HG02938 (cell line): ENCODE measurements at regions not wholly inside any gene's neighbourhood (a gene's known extent, or its start where the extent isn't known, plus 50 kb on each side); places are given as distances from the start of the nearest gene placed in this dataset.
"Not testable (repeated sequence)": the region's sequence is repeated elsewhere in the genome, so short reads cannot be mapped to it uniquely, and the experiment has no call there.

Experiments
- ATAC-seq: cut with Tn5 transposase; IDR thresholded peaks from one replicate; pipeline ENCODE4 v1.9.1; 2021; ENCODE audit warnings: mild to moderate bottlenecking, moderate library complexity; ENCODE audit not compliant: unreplicated experiment

GRCh38 chr3:103134023-103134724 is 699.4 kb downstream of the ZPLD1 start:
- peak; percentile 98 for ATAC-seq

GRCh38 chr3:103136621-103137020 is 701.8 kb downstream of the ZPLD1 start:
- ATAC-seq, result no peak

GRCh38 chr3:103137830-103138229 is 703.0 kb downstream of the ZPLD1 start:
- no peak for ATAC-seq

- no peak for ATAC-seq
These were observed 723.4 kb downstream of the ZPLD1 start for GRCh38 chr3:103158183-103158582.

GRCh38 chr3:103166890-103167289 is 732.1 kb downstream of the ZPLD1 start:
- no peak for ATAC-seq

GRCh38 chr3:103167850-103168249 is 733.0 kb downstream of the ZPLD1 start:
- ATAC-seq, result no peak

- ATAC-seq, result no peak
These were observed 734.5 kb downstream of the ZPLD1 start for GRCh38 chr3:103169289-103169688.

- ATAC-seq, result peak; percentile 72
These were observed 735.8 kb downstream of the ZPLD1 start for GRCh38 chr3:103170651-103171050.

- no peak for ATAC-seq
These were observed 739.1 kb downstream of the ZPLD1 start for GRCh38 chr3:103173940-103174339.

GRCh38 chr3:103181160-103181559 is 746.3 kb downstream of the ZPLD1 start:
- ATAC-seq, result no peak

- no peak for ATAC-seq
These were observed 750.0 kb downstream of the ZPLD1 start for GRCh38 chr3:103184772-103185171.

- no peak for ATAC-seq
These were observed 755.1 kb downstream of the ZPLD1 start for GRCh38 chr3:103189941-103190340.

- no peak for ATAC-seq
These were observed 760.4 kb downstream of the ZPLD1 start for GRCh38 chr3:103195216-103195615.

GRCh38 chr3:103203441-103203840 is 768.6 kb downstream of the ZPLD1 start:
- no peak for ATAC-seq

GRCh38 chr3:103210583-103210982 is 775.8 kb downstream of the ZPLD1 start:
- ATAC-seq, result no peak

- ATAC-seq, result peak; percentile 100
These were observed 783.3 kb downstream of the ZPLD1 start for GRCh38 chr3:103218146-103218545.

- ATAC-seq, result peak; percentile 25
These were observed 784.0 kb downstream of the ZPLD1 start for GRCh38 chr3:103218793-103219192.

GRCh38 chr3:103227651-103228050 is 792.8 kb downstream of the ZPLD1 start:
- ATAC-seq, result no peak

- no peak for ATAC-seq
These were observed 812.6 kb downstream of the ZPLD1 start for GRCh38 chr3:103247459-103247858.

GRCh38 chr3:103254827-103255226 is 820.0 kb downstream of the ZPLD1 start:
- not testable (repeated sequence) for ATAC-seq

- no peak for ATAC-seq
These were observed 834.5 kb downstream of the ZPLD1 start for GRCh38 chr3:103269287-103269686.

- no peak for ATAC-seq
These were observed 836.8 kb downstream of the ZPLD1 start for GRCh38 chr3:103271575-103271974.

- no peak for ATAC-seq
These were observed 861.3 kb downstream of the ZPLD1 start for GRCh38 chr3:103295974-103296570.
